T follicular helper cell (primary cell): ENCODE measurements at regions not wholly inside any gene's neighbourhood (a gene's known extent, or its start where the extent isn't known, plus 50 kb on each side); places are given as distances from the start of the nearest gene placed in this dataset.

Experiments
- DNase-seq: peaks from one replicate; pipeline ENCODE4 v3.0.0-alpha.2; 2020; ENCODE audit warnings: low read depth

- no peak for DNase-seq
Measured at GRCh38 chr12:92582475-92582874, 120.3 kb upstream of the PLEKHG7 start.

GRCh38 chr12:92581604-92582003 lies 121.2 kb upstream of the PLEKHG7 start:
- no peak for DNase-seq

DNA sequence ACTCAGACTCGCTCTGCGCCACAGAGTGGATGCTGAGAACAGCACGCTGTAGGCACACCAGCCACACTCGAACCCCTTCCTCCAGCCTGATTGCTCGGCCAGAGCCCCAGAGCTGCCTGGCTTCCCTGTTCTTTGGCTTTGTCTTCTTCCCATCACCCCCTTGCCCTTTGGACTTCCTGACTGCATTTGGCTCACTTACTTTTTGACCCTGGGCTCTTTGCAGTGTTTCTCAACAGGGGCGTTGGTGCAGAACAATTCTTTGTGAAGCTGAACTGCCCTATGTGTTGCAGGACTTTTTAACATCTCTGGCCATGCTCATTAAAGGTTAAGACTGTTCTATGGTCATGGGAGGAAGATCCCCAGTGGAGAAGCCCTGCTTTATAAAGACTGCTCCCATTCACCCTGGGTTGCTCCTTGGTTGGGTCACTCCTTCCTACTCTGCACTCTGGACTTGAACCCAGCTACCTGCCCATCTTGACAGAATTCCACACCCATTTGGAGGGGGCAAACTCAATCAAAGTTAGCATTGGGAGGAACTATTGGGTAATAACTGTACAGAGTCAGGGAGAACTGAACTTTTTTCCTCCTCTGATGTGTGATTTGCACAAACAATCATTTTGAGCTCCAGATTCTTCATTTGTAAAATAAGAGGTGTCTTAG lies 127.7 kb upstream of the PLEKHG7 start:
- DNase-seq: no peak

DNA sequence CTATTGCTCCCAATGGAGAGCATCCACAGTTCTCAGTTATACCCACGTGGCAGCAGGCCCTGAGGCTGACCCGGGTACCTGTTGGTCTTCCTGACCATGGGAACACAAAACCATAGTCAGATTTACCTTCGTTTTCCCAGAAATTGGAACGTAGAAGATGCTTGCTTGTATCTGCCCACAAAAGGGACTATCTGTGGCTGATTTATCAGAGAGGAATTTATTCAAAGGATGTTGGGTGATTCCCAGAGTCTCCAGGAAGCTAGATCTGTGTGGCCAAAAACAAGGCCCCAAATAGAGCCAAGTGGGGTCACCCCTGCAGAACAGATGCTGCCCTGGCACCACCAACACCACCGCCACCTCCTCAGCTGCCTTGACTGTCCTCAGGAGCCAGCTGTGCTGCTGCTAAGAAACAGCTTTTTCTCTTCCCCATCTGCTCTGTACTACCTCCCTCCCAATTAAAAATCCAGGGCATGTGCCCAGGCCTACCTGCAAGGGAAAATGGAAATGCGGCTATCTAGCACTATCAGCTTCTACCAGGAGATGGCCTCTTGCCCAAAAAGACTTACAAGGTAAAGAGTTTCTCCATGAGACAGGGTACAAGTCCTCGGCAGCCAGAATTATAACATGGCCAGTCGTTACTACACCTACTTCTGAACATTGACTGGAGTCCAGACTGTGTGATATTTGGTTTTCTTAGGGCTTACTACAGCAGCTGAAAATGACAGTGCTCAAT lies 128.6 kb upstream of the PLEKHG7 start:
- DNase-seq: no peak

- no peak for DNase-seq
Measured at GRCh38 chr12:92573104-92573503, 129.7 kb upstream of the PLEKHG7 start.

DNA sequence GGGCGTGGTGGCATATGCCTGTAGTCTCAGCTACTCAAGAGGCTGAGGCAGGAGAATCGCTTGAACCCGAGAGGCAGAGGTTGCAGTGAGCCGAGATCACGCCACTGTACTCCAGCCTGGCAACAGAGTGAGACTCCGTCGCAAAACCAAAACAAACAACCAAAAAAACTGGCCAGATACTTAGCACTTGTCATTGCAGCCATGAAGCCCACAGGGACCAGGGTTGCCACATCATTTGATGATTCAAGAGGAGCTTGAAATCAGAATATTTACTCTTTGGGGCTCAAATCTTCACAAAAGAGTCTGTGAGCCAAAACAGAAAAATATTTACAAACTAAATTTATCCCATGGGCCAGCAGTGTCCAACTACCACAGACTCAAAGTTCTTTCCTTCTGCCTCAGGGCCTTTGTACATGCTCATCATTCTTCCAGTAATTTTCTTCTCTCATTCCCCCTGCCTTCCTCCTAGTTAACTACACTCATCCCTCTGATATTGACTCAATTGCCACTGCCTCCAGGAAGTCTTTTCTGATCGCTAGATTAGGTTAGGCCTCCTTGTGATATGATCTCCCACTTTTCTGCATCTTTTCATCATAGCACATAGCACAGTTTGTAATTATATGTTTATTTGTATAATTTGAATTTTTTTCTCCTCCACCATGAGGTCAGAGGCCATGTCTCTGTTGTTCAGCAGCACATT lies 130.8 kb upstream of the PLEKHG7 start:
- DNase-seq: no peak

DNA sequence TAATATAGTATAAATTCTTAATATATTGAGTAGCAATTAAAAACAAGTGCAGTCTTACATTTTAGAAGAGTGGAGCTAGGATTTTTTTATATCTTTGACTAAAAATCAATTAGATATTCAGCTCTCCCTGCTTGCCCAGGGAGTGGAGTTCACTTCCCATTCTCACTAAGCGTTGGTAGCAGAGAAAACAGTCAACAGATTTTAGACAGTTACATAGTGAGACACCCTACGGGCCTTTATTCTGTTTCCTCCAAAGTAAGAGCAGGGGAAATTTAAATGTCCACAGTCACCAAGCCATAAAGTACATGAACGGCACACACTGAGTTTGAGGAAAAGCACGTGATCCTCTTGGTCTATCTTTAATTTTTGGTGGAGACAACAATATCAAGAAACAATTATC lies 131.6 kb upstream of the PLEKHG7 start:
- no peak for DNase-seq

- DNase-seq: peak; percentile 20
Measured at GRCh38 chr12:92570056-92570753, 132.6 kb upstream of the PLEKHG7 start.

DNA sequence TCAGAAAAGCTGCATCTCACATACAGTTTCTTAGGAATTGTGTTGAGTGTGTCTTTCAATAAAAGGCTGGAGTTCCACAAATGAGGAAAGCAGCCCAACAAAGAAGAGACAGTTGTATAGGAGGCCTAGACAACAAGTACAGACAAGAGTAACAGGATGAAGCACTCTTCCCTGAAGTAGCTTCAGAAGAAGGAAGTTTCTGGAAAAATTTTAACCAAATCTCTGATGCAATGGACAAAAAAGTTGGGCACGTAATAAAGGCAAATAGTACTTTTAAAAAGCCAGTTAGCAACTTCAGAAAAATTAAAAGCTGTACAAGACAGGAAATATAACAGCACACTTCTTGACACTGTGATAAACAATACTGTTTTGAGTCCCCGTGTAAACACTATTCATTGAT lies 134.1 kb upstream of the PLEKHG7 start:
- DNase-seq: no peak

DNA sequence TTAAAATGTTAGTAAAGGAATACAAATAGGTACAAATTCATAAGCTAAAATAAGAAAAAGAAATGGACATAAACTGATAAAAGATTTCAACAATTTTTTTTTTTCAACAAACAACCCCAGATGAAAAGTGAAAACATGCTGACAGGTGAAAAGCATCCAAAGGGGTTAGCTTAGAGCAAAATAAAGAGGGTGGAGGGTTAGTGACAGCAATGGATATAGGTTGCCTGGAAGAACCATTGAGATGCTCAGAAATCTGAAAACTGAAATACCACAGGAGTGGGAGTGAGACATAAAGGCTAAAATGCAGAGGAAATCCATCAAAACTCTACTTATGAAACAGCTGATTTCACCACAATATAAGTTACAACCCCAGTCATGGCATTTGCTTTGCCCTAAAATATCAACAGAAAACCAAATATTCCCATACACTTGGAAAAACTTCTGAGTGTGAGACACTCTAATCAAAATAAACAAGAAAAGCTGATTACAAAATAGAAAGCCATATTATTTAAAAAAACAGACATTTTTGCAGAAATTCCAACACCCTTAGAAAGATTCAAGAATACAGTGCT lies 136.3 kb upstream of the PLEKHG7 start:
- DNase-seq: no peak

DNA sequence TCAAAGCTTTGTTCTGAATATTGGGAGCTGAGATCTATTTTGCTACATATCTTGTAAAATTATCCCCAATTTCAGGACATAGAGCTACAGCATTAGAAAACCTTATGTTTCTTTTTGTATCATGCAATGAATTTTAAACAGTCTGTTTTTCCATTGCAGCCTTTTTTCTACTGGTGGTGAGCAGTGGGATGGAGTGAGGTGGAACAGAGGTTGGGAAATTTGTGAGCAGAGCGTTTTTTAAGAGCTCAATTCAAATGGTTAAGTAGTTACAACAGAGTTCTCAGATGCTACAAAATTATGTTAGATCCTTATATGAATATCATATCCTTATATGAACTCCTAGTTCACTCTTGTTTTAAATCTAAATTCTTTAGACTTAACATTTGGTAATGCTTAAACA lies 139.0 kb upstream of the PLEKHG7 start:
- no peak for DNase-seq

- no peak for DNase-seq
Measured at GRCh38 chr12:92562063-92562734, 140.6 kb upstream of the PLEKHG7 start.

DNA sequence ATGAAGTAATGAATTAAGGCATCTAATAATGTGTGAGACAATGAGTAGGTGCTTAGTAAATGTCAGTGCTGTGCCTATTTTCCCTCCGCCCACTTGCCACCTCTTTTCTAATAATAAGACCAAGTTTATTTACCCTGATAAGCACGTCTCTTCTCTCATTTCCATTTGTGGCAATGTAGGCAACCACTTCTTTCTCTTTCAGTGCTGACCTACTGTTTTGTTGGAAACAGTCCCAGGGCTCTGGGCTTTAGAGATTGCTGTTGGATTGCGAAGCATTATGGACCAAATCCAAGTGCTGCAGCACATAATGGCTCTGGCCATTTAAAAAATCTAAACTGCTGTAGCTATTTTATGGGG lies 141.3 kb upstream of the PLEKHG7 start:
- DNase-seq: no peak

GRCh38 chr12:92560713-92561542 lies 141.9 kb upstream of the PLEKHG7 start:
- no peak for DNase-seq

DNA sequence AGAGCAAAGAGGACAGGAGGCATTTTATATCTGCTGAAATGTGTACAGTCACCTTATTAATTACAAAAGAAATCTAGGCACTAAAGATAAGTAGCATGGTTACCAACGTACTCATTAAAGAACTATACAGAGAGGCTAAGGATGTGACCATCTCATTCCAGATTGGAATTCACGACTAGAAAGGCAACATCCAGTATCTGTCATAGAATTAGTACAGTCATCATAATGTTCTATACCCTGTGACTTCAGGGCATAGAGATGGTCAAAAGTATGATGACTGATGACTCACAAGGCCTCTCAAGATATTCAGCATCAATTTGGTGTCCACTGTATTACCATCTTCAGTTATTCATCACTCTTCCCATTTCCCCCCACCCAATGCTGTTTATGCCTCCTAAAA lies 144.0 kb upstream of the PLEKHG7 start:
- DNase-seq: no peak

DNA sequence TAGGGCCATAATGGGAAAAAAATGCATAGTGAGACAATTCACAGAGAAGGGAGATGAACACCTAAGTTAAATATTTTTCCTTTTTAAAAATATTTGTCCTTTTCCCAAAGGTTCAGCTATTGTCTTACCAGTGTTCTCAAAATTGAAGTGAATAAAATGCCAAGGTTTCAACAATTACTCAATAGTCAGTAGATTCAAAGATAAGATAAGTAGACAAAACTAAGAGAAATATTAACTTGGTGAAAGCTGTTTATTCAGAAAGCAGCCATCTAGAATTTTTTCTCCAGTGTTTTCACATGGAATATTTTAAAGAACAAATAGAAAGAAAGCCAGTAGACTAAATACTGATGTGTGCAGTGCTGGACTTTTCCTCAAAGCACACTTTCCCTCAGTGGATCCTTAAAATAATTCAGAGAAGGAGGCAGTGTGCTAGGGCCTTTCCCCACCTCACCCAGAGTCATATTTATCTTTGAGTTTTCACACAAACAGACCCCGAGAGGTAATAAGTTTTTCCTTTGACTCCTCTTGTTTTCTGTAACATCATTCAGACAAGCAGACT lies 144.5 kb upstream of the PLEKHG7 start:
- DNase-seq: no peak

- no peak for DNase-seq
Measured at GRCh38 chr12:92557422-92557724, 145.4 kb upstream of the PLEKHG7 start.

DNA sequence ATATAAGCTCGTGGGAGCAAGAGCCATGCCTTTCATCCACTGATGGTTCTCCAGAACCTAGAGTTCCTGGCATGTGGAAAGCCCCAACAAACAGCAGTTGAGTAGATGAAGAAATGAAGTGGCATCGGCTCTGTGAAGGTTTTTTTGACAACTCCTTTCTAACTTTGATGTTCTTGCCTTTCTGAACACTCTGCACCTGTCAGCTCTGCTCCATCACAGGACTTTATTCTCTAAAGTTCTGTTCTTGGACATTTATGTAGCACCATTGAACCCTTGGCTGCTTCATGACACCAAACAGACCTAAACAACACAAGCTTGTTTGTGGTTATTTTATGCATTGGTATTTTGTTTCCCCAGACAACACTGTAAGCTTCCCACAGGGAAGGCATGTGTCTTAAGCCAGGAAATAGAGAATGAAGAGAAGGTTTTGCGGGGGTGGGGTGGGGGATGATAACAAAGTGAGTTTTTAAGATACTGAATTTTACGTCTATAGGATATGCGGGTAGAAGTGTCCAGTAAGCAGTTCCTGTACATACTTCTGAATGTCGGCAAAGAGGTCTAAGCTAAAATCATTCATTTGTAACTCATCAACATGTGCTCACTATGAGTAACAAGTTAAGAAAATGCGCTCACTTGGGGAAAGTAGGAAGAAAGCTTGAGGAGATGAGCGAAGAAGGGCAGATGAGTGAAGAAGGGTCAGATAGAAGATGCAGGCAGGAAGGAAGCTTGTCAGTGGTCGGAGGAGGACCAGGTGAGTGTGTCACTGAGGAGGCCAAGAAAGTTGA lies 146.0 kb upstream of the PLEKHG7 start:
- DNase-seq: no peak

- no peak for DNase-seq
Measured at GRCh38 chr12:92556141-92556540, 146.6 kb upstream of the PLEKHG7 start.
